OCI-LY1 (cell line): ENCODE measurements at regions not wholly inside any gene's neighbourhood (a gene's known extent, or its start where the extent isn't known, plus 50 kb on each side); places are given as distances from the start of the nearest gene placed in this dataset.

ENCODE experiments used
- H2AFZ ChIP-seq: fragments of 200-600 bp; sonication (generic), shearing (Covaris generic); 2 replicates; pipeline ENCODE4 v1.6.0; 2014; ENCODE audit warnings: antibody characterized with exemption, mild to moderate bottlenecking, low read length
- H3F3A ChIP-seq: fragments of 200-600 bp; sonication (generic), shearing (Covaris generic); 2 replicates; pipeline ENCODE4 v1.6.0; 2014; ENCODE audit warnings: mild to moderate bottlenecking, antibody characterized with exemption, low read length, moderate library complexity; ENCODE audit not compliant: insufficient read depth
- H3K27ac ChIP-seq: fragments of 200-600 bp; sonication (generic); 2 replicates; pipeline ENCODE4 v1.5.1; 2014; ENCODE audit warnings: low read length, mixed run types, mild to moderate bottlenecking, low read depth; ENCODE audit not compliant: poor library complexity, severe bottlenecking
- H3K27me3 ChIP-seq: fragments of 200-600 bp; sonication (generic); 2 replicates; pipeline ENCODE4 v1.6.0; 2014; ENCODE audit warnings: antibody characterized with exemption, mild to moderate bottlenecking, low read length, moderate library complexity; ENCODE audit not compliant: insufficient read depth
- H3K36me3 ChIP-seq: fragments of 200-600 bp; sonication (generic); 2 replicates; pipeline ENCODE4 v1.6.1; 2014; ENCODE audit warnings: mild to moderate bottlenecking, antibody characterized with exemption, low read length, moderate library complexity, mixed read lengths; ENCODE audit not compliant: insufficient read depth
- H3K4me1 ChIP-seq: fragments of 200-600 bp; sonication (generic); 2 replicates; pipeline ENCODE4 v1.5.1; 2014; ENCODE audit warnings: mild to moderate bottlenecking, low read length, moderate library complexity; ENCODE audit not compliant: insufficient read depth, severe bottlenecking
- H3K4me2 ChIP-seq: fragments of 200-600 bp; sonication (generic), shearing (Covaris generic); 2 replicates; pipeline ENCODE4 v1.6.1; 2014; ENCODE audit warnings: low read length
- H3K4me3 ChIP-seq: fragments of 200-600 bp; sonication (generic); 2 replicates; pipeline ENCODE4 v1.5.1; 2014; ENCODE audit warnings: low read length, low read depth, mild to moderate bottlenecking, mixed read lengths; ENCODE audit not compliant: poor library complexity, severe bottlenecking
- H3K79me2 ChIP-seq: fragments of 200-600 bp; shearing (Covaris generic); 2 replicates; pipeline ENCODE4 v1.6.1; 2016; ENCODE audit warnings: mixed run types, low read length, mixed read lengths; ENCODE audit not compliant: insufficient read depth
- H3K9ac ChIP-seq: fragments of 200-600 bp; sonication (generic), shearing (Covaris generic); 2 replicates; pipeline ENCODE4 v1.6.1; 2014; ENCODE audit warnings: mild to moderate bottlenecking, low read length, mixed read lengths
- H3K9me2 ChIP-seq: fragments of 200-600 bp; sonication (generic), shearing (Covaris generic); 2 replicates; pipeline ENCODE4 v1.6.1; 2014; ENCODE audit warnings: low read depth, mild to moderate bottlenecking, low read length, mixed read lengths
- H3K9me3 ChIP-seq: fragments of 200-600 bp; shearing (Covaris generic); 2 replicates; pipeline ENCODE4 v1.6.1; 2014; ENCODE audit warnings: low read length, mixed read lengths
- H4K20me1 ChIP-seq: fragments of 200-600 bp; sonication (generic), shearing (Covaris generic); 2 replicates; pipeline ENCODE4 v1.6.0; 2016; ENCODE audit warnings: mild to moderate bottlenecking, low read length; ENCODE audit not compliant: insufficient read depth
- EZH2 ChIP-seq: fragments of 200-600 bp; sonication (generic), shearing (Covaris generic); IDR thresholded peaks from 2 replicates; pipeline ENCODE4 v1.8.0; 2017; ENCODE audit warnings: borderline replicate concordance, mixed run types, mild to moderate bottlenecking, antibody characterized with exemption, low read length, moderate library complexity, mixed read lengths
- TF ChIP-seq, protein P1 (sequence below): fragments of 200-600 bp; sonication (generic), shearing (Covaris generic); IDR thresholded peaks from 2 replicates; pipeline ENCODE4 v1.5.1; 2017; ENCODE audit warnings: mild to moderate bottlenecking, antibody characterized with exemption, low read length, moderate library complexity, mixed read lengths

DNA sequence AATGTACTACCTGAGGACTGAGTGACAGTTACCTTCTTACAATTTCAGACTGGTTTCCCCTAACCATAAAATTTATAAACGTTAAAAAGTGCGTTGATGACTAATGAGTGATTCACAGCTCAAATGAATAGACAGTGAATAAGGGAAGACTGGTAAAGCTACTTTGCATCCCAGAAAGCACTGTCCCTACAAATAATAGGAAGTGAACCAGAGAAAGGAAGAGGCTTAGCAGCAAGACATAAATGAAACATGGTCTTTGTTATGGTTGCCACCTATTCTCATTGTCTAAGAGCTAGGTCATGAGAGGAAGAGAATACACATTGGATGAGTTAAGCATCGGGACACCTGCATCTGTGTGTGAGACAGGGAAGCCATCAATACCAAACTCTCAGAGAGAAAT, 849.2 kb downstream of the TAF11L14 start:
- no peaks in the 10 kb centered on the region for H3K9me3 ChIP-seq
- no peak overlapping the region for H2AFZ ChIP-seq
- H3K4me3 ChIP-seq = no peak overlapping the region
- H3K79me2 ChIP-seq = no peaks in the 10 kb centered on the region
- no peak overlapping the region for H3K4me2 ChIP-seq
- TF ChIP-seq, protein P1, sequence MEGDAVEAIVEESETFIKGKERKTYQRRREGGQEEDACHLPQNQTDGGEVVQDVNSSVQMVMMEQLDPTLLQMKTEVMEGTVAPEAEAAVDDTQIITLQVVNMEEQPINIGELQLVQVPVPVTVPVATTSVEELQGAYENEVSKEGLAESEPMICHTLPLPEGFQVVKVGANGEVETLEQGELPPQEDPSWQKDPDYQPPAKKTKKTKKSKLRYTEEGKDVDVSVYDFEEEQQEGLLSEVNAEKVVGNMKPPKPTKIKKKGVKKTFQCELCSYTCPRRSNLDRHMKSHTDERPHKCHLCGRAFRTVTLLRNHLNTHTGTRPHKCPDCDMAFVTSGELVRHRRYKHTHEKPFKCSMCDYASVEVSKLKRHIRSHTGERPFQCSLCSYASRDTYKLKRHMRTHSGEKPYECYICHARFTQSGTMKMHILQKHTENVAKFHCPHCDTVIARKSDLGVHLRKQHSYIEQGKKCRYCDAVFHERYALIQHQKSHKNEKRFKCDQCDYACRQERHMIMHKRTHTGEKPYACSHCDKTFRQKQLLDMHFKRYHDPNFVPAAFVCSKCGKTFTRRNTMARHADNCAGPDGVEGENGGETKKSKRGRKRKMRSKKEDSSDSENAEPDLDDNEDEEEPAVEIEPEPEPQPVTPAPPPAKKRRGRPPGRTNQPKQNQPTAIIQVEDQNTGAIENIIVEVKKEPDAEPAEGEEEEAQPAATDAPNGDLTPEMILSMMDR = no peak
- no peak for TF ChIP-seq EZH2
- H3K36me3 ChIP-seq = no peaks in the 10 kb centered on the region
- H4K20me1 ChIP-seq = no peaks in the 10 kb centered on the region
- no peaks in the 10 kb centered on the region for H3F3A ChIP-seq
- H3K27me3 ChIP-seq = no peaks in the 10 kb centered on the region
- no peak overlapping the region for H3K9ac ChIP-seq
- H3K27ac ChIP-seq = no peak overlapping the region
- H3K9me2 ChIP-seq = no peaks in the 10 kb centered on the region
- H3K4me1 ChIP-seq = no peaks in the 10 kb centered on the region

DNA sequence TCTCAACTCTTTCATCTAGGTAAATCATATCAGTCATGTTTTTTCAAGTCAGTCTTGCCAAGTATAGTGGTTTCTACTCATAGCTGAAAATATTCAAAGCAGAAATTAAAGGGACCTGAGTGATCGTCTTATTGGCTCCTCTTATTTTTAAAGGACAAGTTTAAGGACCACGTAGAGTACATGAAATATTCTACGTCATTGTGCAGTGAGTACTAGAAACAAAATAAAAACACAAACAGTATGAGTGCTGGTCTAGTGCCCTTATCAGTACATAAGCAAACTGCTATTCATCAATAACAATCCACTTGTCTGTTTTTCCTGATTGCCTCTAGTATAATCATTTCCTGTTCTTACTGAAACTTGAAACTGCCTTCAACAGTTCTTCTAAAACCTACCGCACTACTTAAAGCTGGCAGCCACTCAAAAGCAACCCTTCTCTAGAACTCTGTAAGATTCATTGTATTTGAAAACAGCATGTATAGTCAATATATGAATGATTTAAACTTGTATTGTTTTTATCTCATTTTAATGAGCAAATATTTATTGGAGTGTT, 853.7 kb downstream of the TAF11L14 start:
- TF ChIP-seq, protein P1 = no peak
- TF ChIP-seq EZH2 = no peak
- no peak overlapping the region for H2AFZ ChIP-seq
- no peaks in the 10 kb centered on the region for H3K27me3 ChIP-seq
- no peaks in the 10 kb centered on the region for H3K79me2 ChIP-seq
- no peaks in the 10 kb centered on the region for H4K20me1 ChIP-seq
- H3F3A ChIP-seq = no peaks in the 10 kb centered on the region
- H3K4me1 ChIP-seq = no peaks in the 10 kb centered on the region
- no peak overlapping the region for H3K4me3 ChIP-seq
- H3K4me2 ChIP-seq = no peak overlapping the region
- H3K9me2 ChIP-seq = no peaks in the 10 kb centered on the region
- no peak overlapping the region for H3K9ac ChIP-seq
- no peak overlapping the region for H3K27ac ChIP-seq
- no peaks in the 10 kb centered on the region for H3K36me3 ChIP-seq
- H3K9me3 ChIP-seq = no peaks in the 10 kb centered on the region

DNA sequence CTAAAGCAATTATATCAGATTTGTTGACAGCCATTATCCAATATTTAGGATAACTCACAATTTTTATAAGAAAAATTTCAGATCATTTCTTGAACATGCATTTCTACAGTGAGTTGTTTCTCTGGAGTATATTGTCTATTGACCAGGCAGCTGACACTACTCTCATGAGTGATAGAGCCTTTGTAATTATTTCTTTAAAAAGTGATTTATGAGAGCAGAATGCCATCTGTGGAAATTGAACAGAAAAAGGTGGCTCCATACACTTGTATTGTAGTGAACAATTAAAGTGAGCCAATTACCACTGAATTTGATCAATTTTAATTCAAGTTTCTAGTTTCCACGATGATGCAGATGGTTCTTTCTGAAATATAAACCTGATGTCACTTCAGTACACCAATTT, 855.4 kb downstream of the TAF11L14 start:
- Histone ChIP-seq H3K9me2 (no peaks in the 10 kb centered on the region), H3K79me2 (no peaks in the 10 kb centered on the region), H3K9ac (no peak overlapping the region), H3K4me1 (no peaks in the 10 kb centered on the region), H3K9me3 (no peaks in the 10 kb centered on the region), H3K27ac (no peak overlapping the region), H3K4me2 (no peak overlapping the region), H3K4me3 (no peak overlapping the region), H4K20me1 (no peaks in the 10 kb centered on the region), H3K27me3 (no peaks in the 10 kb centered on the region), H3F3A (no peaks in the 10 kb centered on the region), H2AFZ (no peak overlapping the region), H3K36me3 (no peaks in the 10 kb centered on the region)
- TF ChIP-seq, protein P1 = no peak
- TF ChIP-seq EZH2 = no peak
